Parathyroid adenoma (tissue), 2 donors: ENCODE measurements at regions not wholly inside any gene's neighbourhood (a gene's known extent, or its start where the extent isn't known, plus 50 kb on each side); places are given as distances from the start of the nearest gene placed in this dataset.
"Not testable (repeated sequence)": the region's sequence is repeated elsewhere in the genome, so short reads cannot be mapped to it uniquely, and the experiment has no call there.

Experiments used
- H2AFZ ChIP-seq: fragments of 300-600 bp; sonication (generic); one replicate; pipeline ENCODE4 v1.7.0; 2017; ENCODE audit warnings: antibody characterized with exemption, mild to moderate bottlenecking
- H3K27ac ChIP-seq: fragments of 300-600 bp; sonication (generic); one replicate; pipeline ENCODE4 v1.7.0; 2017
- H3K27me3 ChIP-seq: fragments of 300-600 bp; sonication (generic); one replicate; pipeline ENCODE4 v1.7.0; 2017; ENCODE audit warnings: low read length; ENCODE audit not compliant: control insufficient read depth, insufficient read depth
- H3K36me3 ChIP-seq: fragments of 300-600 bp; sonication (generic); one replicate; pipeline ENCODE4 v1.7.0; 2017; ENCODE audit warnings: low read length; ENCODE audit not compliant: control insufficient read depth, insufficient read depth
- H3K4me1 ChIP-seq: fragments of 300-600 bp; sonication (generic); one replicate; pipeline ENCODE4 v1.7.0; 2017; ENCODE audit warnings: control low read depth
- H3K4me2 ChIP-seq: fragments of 300-600 bp; sonication (generic); one replicate; pipeline ENCODE4 v1.7.0; 2017; ENCODE audit warnings: low read length
- H3K4me3 ChIP-seq: fragments of 300-600 bp; sonication (generic); one replicate; pipeline ENCODE4 v1.7.0; 2017; ENCODE audit warnings: low read depth, low read length
- H3K79me2 ChIP-seq: fragments of 300-600 bp; sonication (generic); one replicate; pipeline ENCODE4 v1.7.0; 2017; ENCODE audit warnings: control low read depth
- H3K9ac ChIP-seq: fragments of 300-600 bp; sonication (generic); one replicate; pipeline ENCODE4 v1.7.0; 2017; ENCODE audit warnings: mild to moderate bottlenecking
- H3K9me3 ChIP-seq: fragments of 300-600 bp; sonication (generic); one replicate; pipeline ENCODE4 v1.7.0; 2017; ENCODE audit warnings: low read length; ENCODE audit not compliant: control insufficient read depth
- CTCF ChIP-seq: fragments of 300-600 bp; sonication (generic); IDR thresholded peaks from one replicate; pipeline ENCODE4 v1.7.0; 2017; ENCODE audit warnings: antibody characterized with exemption, mild to moderate bottlenecking
- donor health status: primary hyperparathyroidism.

DNA sequence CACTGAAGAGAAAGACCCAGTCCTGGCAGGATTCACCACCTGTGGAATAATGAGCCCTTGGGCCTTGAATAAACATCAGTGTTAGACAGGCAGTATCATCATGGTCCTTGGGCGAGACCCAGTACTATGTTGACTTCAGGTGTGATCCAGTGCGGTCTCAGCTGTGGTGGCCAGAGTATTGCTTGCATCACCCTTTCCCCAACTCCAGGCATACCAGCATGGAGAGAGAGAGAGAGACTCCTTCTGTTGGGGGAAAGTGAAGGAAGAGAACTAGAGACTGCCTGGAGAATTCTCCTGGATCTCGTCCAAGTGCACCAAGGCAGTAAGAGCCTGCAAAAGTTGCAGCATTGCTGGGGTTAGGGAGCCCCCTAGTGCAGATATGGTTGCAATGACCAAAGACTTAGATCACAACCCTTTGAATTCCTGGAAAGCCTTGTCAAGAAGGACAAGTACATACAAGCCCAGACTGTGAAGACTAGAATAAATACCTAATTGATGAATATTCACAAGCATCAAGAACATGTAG, 61.1 kb upstream of the VAMP7 start:
- Histone ChIP-seq H3K79me2 (no peaks in the 10 kb centered on the region), H3K27me3 (no peaks in the 10 kb centered on the region), H3K9me3 (no peaks in the 10 kb centered on the region), H3K36me3 (no peaks in the 10 kb centered on the region), H2AFZ (no peak overlapping the region), H3K4me2 (no peak overlapping the region), H3K4me3 (no peak overlapping the region), H3K27ac (no peak overlapping the region), H3K9ac (no peak overlapping the region), H3K4me1 (no peaks in the 10 kb centered on the region)
- TF ChIP-seq CTCF, result peak; percentile 53

- Histone ChIP-seq H3K9ac (no peak overlapping the region), H3K4me2 (no peak overlapping the region), H3K27me3 (no peaks in the 10 kb centered on the region), H3K9me3 (no peaks in the 10 kb centered on the region), H3K27ac (no peak overlapping the region), H3K36me3 (no peaks in the 10 kb centered on the region), H2AFZ (no peak overlapping the region), H3K79me2 (no peaks in the 10 kb centered on the region), H3K4me1 (no peaks in the 10 kb centered on the region), H3K4me3 (no peak overlapping the region)
- no peak for TF ChIP-seq CTCF
Measured at GRCh38 chrX:155819525-155819924, 61.6 kb upstream of the VAMP7 start.

- not testable (repeated sequence) for H3K27me3 ChIP-seq, H3K79me2 ChIP-seq, H3K9me3 ChIP-seq, H3K4me3 ChIP-seq, H2AFZ ChIP-seq, H3K4me2 ChIP-seq, H3K27ac ChIP-seq, H3K4me1 ChIP-seq, H3K36me3 ChIP-seq, H3K9ac ChIP-seq
Measured at GRCh38 chrX:155814391-155814790, 66.8 kb upstream of the VAMP7 start.

- Histone ChIP-seq H3K9me3 (no peaks in the 10 kb centered on the region), H3K27me3 (no peaks in the 10 kb centered on the region), H3K4me3 (no peak overlapping the region), H3K4me1 (no peaks in the 10 kb centered on the region), H2AFZ (no peak overlapping the region), H3K9ac (no peak overlapping the region), H3K79me2 (no peaks in the 10 kb centered on the region), H3K36me3 (no peaks in the 10 kb centered on the region), H3K27ac (no peak overlapping the region), H3K4me2 (no peak overlapping the region)
- no peak for TF ChIP-seq CTCF
Measured at GRCh38 chrX:155779831-155780230, 101.3 kb upstream of the VAMP7 start.

DNA sequence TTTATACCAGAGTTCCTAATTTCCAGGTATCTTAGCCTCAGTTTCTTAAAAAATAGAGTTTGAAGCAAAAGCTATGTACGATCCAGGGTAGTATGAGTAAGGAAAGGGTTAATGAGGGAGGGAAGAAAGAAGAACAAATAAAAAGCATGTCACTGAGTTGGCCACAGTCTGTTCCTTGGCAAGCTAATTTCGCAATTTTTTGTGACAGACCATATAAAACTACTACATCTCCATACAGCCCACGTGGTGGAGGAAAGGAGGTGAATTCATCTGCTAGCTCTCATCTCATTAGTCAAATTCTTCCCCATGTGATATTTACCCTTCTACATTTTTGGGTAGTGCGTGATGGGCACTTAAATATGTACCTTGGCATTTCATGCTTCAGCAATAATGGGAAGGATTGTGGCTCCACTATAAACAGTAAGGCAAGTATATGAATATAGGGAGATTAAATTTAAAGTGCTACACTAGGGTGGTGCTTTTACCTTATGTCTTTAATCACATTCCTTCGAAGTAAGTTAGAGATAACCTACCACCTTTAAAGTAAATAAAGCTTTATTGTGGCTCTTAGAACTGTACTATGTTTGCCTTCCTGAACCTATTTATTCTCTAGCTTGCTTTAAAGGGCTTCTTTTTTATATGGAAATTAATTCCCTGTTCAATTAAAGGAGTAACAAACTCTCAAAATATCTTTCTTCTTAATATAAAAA, 102.1 kb upstream of the VAMP7 start:
- TF ChIP-seq CTCF, result no peak

More for the DNA sequence above, 102.1 kb upstream of the VAMP7 start:
- H3K9ac ChIP-seq, result no peak overlapping the region
- H3K79me2 ChIP-seq, result no peaks in the 10 kb centered on the region
- H2AFZ ChIP-seq, result no peak overlapping the region
- no peak overlapping the region for H3K27ac ChIP-seq
- H3K36me3 ChIP-seq, result no peaks in the 10 kb centered on the region
- no peaks in the 10 kb centered on the region for H3K27me3 ChIP-seq
- H3K9me3 ChIP-seq, result no peaks in the 10 kb centered on the region
- no peaks in the 10 kb centered on the region for H3K4me1 ChIP-seq
- no peak overlapping the region for H3K4me3 ChIP-seq
- H3K4me2 ChIP-seq, result no peak overlapping the region
